Activated CD4-positive, alpha-beta T cell treated with anti-CD3 and anti-CD28 coated beads for 48 hours (primary cell): ENCODE measurements at regions not wholly inside any gene's neighbourhood (a gene's known extent, or its start where the extent isn't known, plus 50 kb on each side); places are given as distances from the start of the nearest gene placed in this dataset.

Experiments used
- DNase-seq: peaks from one replicate; pipeline ENCODE4 v3.0.0-alpha.2; 2020

DNA sequence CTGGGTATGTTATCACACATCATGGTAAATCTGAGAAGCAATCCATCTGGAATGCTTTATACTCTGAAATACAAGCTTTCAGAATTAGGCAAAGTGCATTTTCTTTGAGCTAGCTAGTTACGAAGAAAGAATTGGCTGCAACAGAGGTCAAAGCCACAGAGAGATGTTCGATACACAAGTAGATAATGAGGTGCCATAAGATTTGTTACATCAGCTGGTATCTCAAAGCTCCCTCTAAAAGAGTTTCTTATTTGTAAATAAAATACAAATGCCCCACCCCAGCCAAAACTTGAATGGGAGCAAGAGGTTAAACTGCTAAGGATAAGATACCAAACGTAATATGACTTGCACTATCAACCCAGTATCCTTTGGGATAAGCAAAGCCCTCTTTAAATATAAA is 84.0 kb upstream of the SLCO3A1 start:
- DNase-seq = no peak

DNA sequence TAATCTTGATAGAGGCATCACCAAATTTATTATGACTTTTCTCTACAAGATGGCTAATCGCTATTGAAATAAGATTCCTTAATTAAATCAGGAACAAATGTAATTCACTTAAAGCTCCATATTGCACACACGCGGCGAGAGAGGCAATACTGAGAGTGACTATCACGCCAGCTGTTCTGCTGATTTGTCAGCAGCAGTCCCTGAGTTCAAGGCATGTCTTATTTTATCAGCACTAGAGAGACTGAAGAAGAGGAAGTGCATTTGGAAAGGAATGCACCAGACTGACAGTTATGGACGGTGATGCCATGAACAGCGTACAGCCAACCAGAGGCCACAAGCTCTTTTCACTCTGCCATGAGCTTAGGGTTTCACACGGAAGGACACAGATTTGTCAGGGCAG is 83.6 kb upstream of the SLCO3A1 start:
- DNase-seq = no peak

- DNase-seq = no peak
These were observed 77.4 kb upstream of the SLCO3A1 start for GRCh38 chr15:91776104-91776503.

GRCh38 chr15:91779960-91780359 is 73.5 kb upstream of the SLCO3A1 start:
- no peak for DNase-seq

GRCh38 chr15:91780387-91780786 is 73.1 kb upstream of the SLCO3A1 start:
- no peak for DNase-seq

DNA sequence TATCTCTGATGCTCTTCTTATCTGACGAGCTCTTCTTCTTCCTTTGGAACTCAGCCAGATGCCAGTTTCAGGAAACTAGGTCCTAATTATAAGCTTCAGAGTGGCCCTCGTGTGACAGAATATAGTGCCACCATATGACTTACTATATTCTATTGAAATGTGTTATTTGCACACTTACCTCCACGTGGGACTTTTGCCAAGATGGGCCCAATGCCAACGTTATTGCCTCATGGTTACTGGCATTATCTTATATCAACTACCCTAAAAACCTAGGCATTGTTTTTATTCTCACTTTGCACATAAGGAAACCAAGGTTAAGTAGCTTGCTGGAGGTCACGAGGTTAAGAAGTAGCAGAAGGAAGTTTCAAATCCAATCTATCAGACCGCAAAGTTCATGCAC is 71.3 kb upstream of the SLCO3A1 start:
- DNase-seq = no peak

DNA sequence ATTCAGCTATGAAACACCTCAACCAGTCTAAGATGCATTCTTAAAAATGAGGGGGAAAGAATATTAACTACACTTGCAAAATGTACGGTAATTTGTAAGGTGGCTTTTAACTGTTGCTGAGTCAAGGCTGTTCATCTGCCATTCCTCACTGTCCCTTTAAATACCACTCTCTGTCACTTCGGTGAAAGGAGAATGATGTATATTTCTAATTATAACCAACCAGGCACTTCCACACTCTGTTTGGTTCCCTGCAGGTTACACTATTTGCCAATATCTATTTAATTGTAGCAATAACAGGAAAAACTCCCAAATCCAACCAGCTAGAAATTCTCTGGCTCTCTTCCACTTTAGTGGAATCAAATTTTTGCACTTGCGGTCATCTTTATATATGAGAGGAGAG is 70.5 kb upstream of the SLCO3A1 start:
- no peak for DNase-seq

- DNase-seq = no peak
These were observed 70.1 kb upstream of the SLCO3A1 start for GRCh38 chr15:91783451-91783850.

- no peak for DNase-seq
These were observed 68.4 kb upstream of the SLCO3A1 start for GRCh38 chr15:91784973-91785709.

GRCh38 chr15:91787198-91787597 is 66.3 kb upstream of the SLCO3A1 start:
- no peak for DNase-seq

DNA sequence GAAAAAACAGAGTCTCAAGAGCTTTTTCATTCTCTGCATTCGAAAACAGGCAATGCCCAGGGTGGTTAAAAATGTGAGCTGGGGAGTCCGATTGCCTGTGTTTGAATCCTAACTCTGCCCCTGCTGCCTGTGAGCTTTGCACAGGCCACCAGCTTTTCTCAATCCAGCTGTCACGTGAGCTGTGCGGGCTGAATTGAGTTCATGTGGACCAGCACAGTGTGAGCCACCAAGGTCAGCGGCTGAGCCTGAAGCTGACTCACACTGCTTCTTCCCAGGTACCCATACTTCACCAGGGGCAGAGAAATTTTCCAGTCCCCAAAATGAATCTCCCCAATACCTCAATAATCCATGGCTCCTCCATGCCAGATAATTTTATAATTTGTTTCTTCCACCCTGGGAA is 64.4 kb upstream of the SLCO3A1 start:
- DNase-seq = no peak

- no peak for DNase-seq
These were observed 62.7 kb upstream of the SLCO3A1 start for GRCh38 chr15:91790836-91791235.

GRCh38 chr15:91793771-91794170 is 59.7 kb upstream of the SLCO3A1 start:
- no peak for DNase-seq

- DNase-seq = no peak
These were observed 58.3 kb upstream of the SLCO3A1 start for GRCh38 chr15:91795235-91795634.

DNA sequence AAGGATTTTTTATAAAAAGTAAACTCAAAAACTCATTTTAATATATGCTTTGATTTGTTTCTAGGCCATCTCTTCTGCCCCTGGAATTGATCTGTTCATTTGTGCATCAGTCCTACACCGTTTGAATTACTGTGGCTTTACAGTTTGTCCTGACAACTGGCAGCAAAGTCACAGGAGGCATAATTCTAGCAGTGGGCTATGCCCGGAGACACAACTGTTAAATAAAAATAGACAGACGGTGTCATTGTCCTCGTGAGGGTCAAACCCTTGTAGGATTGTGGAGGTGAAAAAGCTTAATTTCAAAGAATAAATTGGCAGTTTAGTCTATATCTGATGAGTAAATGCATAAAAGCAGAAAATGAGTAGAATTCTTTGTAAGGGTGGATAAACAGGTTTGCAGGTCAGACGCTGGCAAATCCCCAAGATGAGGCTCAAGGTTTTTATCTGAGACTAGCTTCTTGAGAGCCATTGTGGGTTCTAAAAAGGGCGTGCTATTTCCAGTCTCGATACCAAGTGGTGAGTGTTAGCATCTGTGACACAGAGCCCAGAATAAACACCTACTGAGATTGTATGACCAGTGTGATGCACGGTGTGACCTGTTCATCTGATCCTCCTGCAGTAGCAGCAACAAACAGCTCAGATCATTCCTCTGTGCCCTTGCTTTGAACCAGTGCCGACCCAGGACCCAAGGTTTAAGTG is 51.5 kb upstream of the SLCO3A1 start:
- no peak for DNase-seq

DNA sequence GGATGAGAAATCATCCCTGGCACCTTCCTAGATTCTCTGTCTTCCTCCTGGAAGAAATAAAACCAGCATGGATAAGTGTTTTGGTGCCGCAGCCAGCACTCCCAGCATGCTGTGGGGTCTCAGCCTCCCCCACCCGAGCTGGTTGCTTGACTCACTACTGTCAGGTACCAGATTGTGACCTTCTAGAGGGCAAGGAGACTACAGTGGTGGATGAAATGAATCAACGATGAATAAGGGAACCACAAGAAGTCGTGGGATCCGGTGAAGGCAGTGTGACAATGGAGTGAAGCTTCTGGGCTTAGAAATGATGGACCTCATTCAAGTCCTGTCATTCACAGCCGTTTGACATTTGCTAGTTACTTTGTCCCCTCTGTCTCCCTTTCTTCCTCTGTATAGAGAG is 50.2 kb upstream of the SLCO3A1 start:
- DNase-seq = no peak
